KG1 (cell line): ENCODE measurements at regions not wholly inside any gene's neighbourhood (a gene's known extent, or its start where the extent isn't known, plus 50 kb on each side); places are given as distances from the start of the nearest gene placed in this dataset.

Experiments used
- DNase-seq: peaks from one replicate; lab custom pipeline; 2025; lab: John Stamatoyannopoulos, UW

- no peak for DNase-seq
These were observed 155.3 kb downstream of the MRM1 start for GRCh38 chr17:36756695-36757094.

GRCh38 chr17:36760425-36760824, 159.0 kb downstream of the MRM1 start:
- no peak for DNase-seq

GRCh38 chr17:36761203-36761950, 160.0 kb downstream of the MRM1 start:
- DNase-seq: no peak

- no peak for DNase-seq
These were observed 164.2 kb downstream of the MRM1 start for GRCh38 chr17:36765436-36766043.

- no peak for DNase-seq
These were observed 167.0 kb downstream of the MRM1 start for GRCh38 chr17:36768394-36768793.

GRCh38 chr17:36773039-36773438, 164.2 kb upstream of the LHX1 start:
- no peak for DNase-seq

GRCh38 chr17:36777118-36777517, 160.2 kb upstream of the LHX1 start:
- DNase-seq: no peak

- DNase-seq: no peak
These were observed 158.8 kb upstream of the LHX1 start for GRCh38 chr17:36778448-36778847.

GRCh38 chr17:36779550-36779949, 157.7 kb upstream of the LHX1 start:
- DNase-seq: no peak

- no peak for DNase-seq
These were observed 152.6 kb upstream of the LHX1 start for GRCh38 chr17:36784633-36785032.

- no peak for DNase-seq
These were observed 150.4 kb upstream of the LHX1 start for GRCh38 chr17:36786867-36787266.

- no peak for DNase-seq
These were observed 145.9 kb upstream of the LHX1 start for GRCh38 chr17:36791150-36791941.

GRCh38 chr17:36791942-36792475, 145.3 kb upstream of the LHX1 start:
- no peak for DNase-seq

GRCh38 chr17:36792849-36793248, 144.4 kb upstream of the LHX1 start:
- DNase-seq: no peak

- no peak for DNase-seq
These were observed 143.3 kb upstream of the LHX1 start for GRCh38 chr17:36793976-36794375.

- no peak for DNase-seq
These were observed 129.6 kb upstream of the LHX1 start for GRCh38 chr17:36807496-36808179.

- DNase-seq: no peak
These were observed 129.1 kb upstream of the LHX1 start for GRCh38 chr17:36808180-36808661.

- no peak for DNase-seq
These were observed 124.5 kb upstream of the LHX1 start for GRCh38 chr17:36812762-36813161.

GRCh38 chr17:36813357-36813756, 123.9 kb upstream of the LHX1 start:
- DNase-seq: no peak

GRCh38 chr17:36813957-36814563, 123.2 kb upstream of the LHX1 start:
- no peak for DNase-seq

GRCh38 chr17:36814958-36815357, 122.3 kb upstream of the LHX1 start:
- DNase-seq: no peak
